IMR-90 (cell line): ENCODE measurements at regions not wholly inside any gene's neighbourhood (a gene's known extent, or its start where the extent isn't known, plus 50 kb on each side); places are given as distances from the start of the nearest gene placed in this dataset.

Experiments
- ATAC-seq: fragments of 200-7000 bp; cut with Tn5 transposase; 2 replicates; pipeline ENCODE4 v1.9.1; 2020; ENCODE audit warnings: low read depth, mild to moderate bottlenecking, moderate library complexity
- BruUV-seq: library from RNA; stranded (reverse); fragments of 400-500 nt; replicated peaks from 2 replicates; lab custom pipeline; 2021; lab: Mats Ljungman, UMichigan
- CTCF ChIA-PET: fragments of 300-600 bp; formaldehyde crosslinking; extraction: SDS; loops from one replicate; lab custom pipeline; 2021; ENCODE audit warnings: antibody characterized with exemption; lab: Yijun Ruan, JAX
- POLR2A ChIA-PET: fragments of 300-600 bp; sonication (Branson Sonifier 250); formaldehyde crosslinking; loops from one replicate; lab custom pipeline; 2022; ENCODE audit warnings: antibody characterized with exemption; ENCODE audit not compliant: unreplicated experiment; lab: Charles Lee
- DNase-seq: peaks from one replicate; pipeline ENCODE4 v3.0.0; 2013
- H2AFZ ChIP-seq: replicated peaks from 2 replicates; pipeline ENCODE3; 2013; ENCODE audit warnings: low read length, mild to moderate bottlenecking; ENCODE audit not compliant: poor library complexity
- H2AK5ac ChIP-seq: 2 replicates; pipeline ENCODE4 v1.6.1; 2013; ENCODE audit warnings: low read depth, low read length, inconsistent platforms
- H2AK9ac ChIP-seq: replicated peaks from 2 replicates; pipeline ENCODE3; 2013; ENCODE audit warnings: mild to moderate bottlenecking, low read depth, low read length, moderate library complexity; ENCODE audit not compliant: poor library complexity
- H2BK120ac ChIP-seq: 2 replicates; pipeline ENCODE4 v1.6.1; 2013; ENCODE audit warnings: low read depth, low read length, inconsistent platforms
- H2BK15ac ChIP-seq: 3 replicates; pipeline ENCODE4 v1.6.1; 2013; ENCODE audit warnings: low read depth, low read length, inconsistent platforms
- H2BK20ac ChIP-seq: 2 replicates; pipeline ENCODE4 v1.6.1; 2013; ENCODE audit warnings: low read depth, mild to moderate bottlenecking, inconsistent platforms, low read length, moderate library complexity
- H2BK5ac ChIP-seq: 2 replicates; pipeline ENCODE4 v1.6.1; 2013; ENCODE audit warnings: mild to moderate bottlenecking, low read depth, low read length, inconsistent platforms; ENCODE audit not compliant: poor library complexity, severe bottlenecking
- H3K14ac ChIP-seq: replicated peaks from 2 replicates; pipeline ENCODE4 v1.6.1; 2013; ENCODE audit warnings: low read depth, low read length, inconsistent platforms
- H3K18ac ChIP-seq: 2 replicates; pipeline ENCODE4 v1.6.1; 2013; ENCODE audit warnings: low read depth, low read length, control low read depth
- H3K23ac ChIP-seq: 2 replicates; pipeline ENCODE4 v1.6.1; 2013; ENCODE audit warnings: low read depth, low read length, inconsistent platforms
- H3K27ac ChIP-seq: 2 replicates; pipeline ENCODE4 v1.5.1; 2013; ENCODE audit warnings: mild to moderate bottlenecking, control low read depth, low read length; ENCODE audit not compliant: insufficient read depth
- H3K27me3 ChIP-seq: 2 replicates; pipeline ENCODE4 v1.6.1; 2013; ENCODE audit warnings: low read length; ENCODE audit not compliant: control insufficient read depth, insufficient read depth
- H3K36me3 ChIP-seq: 2 replicates; pipeline ENCODE4 v1.6.1; 2013; ENCODE audit warnings: low read length, mixed read lengths; ENCODE audit not compliant: control insufficient read depth, insufficient read depth
- H3K4ac ChIP-seq: 2 replicates; pipeline ENCODE4 v1.6.1; 2013; ENCODE audit warnings: low read depth, low read length, inconsistent platforms
- H3K4me1 ChIP-seq: 2 replicates; pipeline ENCODE4 v1.6.1; 2013; ENCODE audit warnings: low read length, mixed read lengths; ENCODE audit not compliant: control insufficient read depth, insufficient read depth
- H3K4me2 ChIP-seq: 2 replicates; pipeline ENCODE4 v1.6.1; 2013; ENCODE audit warnings: low read depth, mild to moderate bottlenecking, control low read depth, low read length, moderate library complexity
- H3K4me3 ChIP-seq: 2 replicates; pipeline ENCODE4 v1.5.1; 2013; ENCODE audit warnings: low read depth, mild to moderate bottlenecking, control low read depth, low read length, moderate library complexity; ENCODE audit not compliant: insufficient read depth
- H3K56ac ChIP-seq: 2 replicates; pipeline ENCODE4 v1.6.1; 2013; ENCODE audit warnings: low read length, inconsistent platforms; ENCODE audit not compliant: insufficient read depth; ENCODE audit errors: extremely low read depth
- H3K79me1 ChIP-seq, 2 experiments: 2 replicates each; pipeline ENCODE4 v1.6.1; 2013; ENCODE audit warnings: low read length in 2 of 2, inconsistent platforms in 1 of 2, low read depth in 1 of 2
- H3K9ac ChIP-seq: 2 replicates; pipeline ENCODE4 v1.6.1; 2013; ENCODE audit warnings: low read depth, low read length, control low read depth
- H3K9me1 ChIP-seq: 2 replicates; pipeline ENCODE4 v1.6.1; 2013; ENCODE audit warnings: low read length, inconsistent platforms; ENCODE audit not compliant: insufficient read depth
- H3K9me3 ChIP-seq: 2 replicates; pipeline ENCODE4 v1.6.1; 2013; ENCODE audit warnings: low read length; ENCODE audit not compliant: control insufficient read depth, insufficient read depth
- H4K20me1 ChIP-seq: 2 replicates; pipeline ENCODE4 v1.6.1; 2013; ENCODE audit warnings: low read length, inconsistent platforms; ENCODE audit not compliant: insufficient read depth
- H4K5ac ChIP-seq: 2 replicates; pipeline ENCODE4 v1.6.1; 2013; ENCODE audit warnings: mild to moderate bottlenecking, low read depth, low read length, control low read depth
- H4K8ac ChIP-seq, 2 experiments: 2 replicates each; pipeline ENCODE4 v1.6.1; 2013; ENCODE audit warnings: low read depth in 2 of 2, low read length in 2 of 2, control low read depth in 1 of 2, inconsistent platforms in 1 of 2
- H4K91ac ChIP-seq: 2 replicates; pipeline ENCODE4 v1.6.1; 2013; ENCODE audit warnings: low read depth, low read length, inconsistent platforms; ENCODE audit not compliant: insufficient read depth
- BHLHE40 ChIP-seq: fragments of 150-350 bp; IDR thresholded peaks from 2 replicates; pipeline ENCODE4 v1.6.1; 2016; ENCODE audit warnings: mild to moderate bottlenecking, low read depth, low read length
- CEBPB ChIP-seq: IDR thresholded peaks from 2 replicates; pipeline ENCODE4 v1.6.1; 2012; ENCODE audit warnings: low read depth, low read length, improper control_type of control experiment
- CTCF ChIP-seq: conservative IDR thresholded peaks from 2 replicates; pipeline ENCODE4 v1.5.1; 2012; ENCODE audit warnings: mild to moderate bottlenecking, low read depth, low read length, improper control_type of control experiment
- ELK1 ChIP-seq: fragments of 150-350 bp; IDR thresholded peaks from 2 replicates; pipeline ENCODE4 v1.6.1; 2016; ENCODE audit warnings: low read depth, mild to moderate bottlenecking, low read length, moderate library complexity, borderline replicate concordance
- FOS ChIP-seq: fragments of 150-350 bp; IDR thresholded peaks from 2 replicates; pipeline ENCODE4 v1.6.1; 2016; ENCODE audit warnings: low read depth, low read length
- MXI1 ChIP-seq: IDR thresholded peaks from 2 replicates; pipeline ENCODE4 v1.6.1; 2012; ENCODE audit warnings: low read depth, mild to moderate bottlenecking, low read length, moderate library complexity, borderline replicate concordance
- NFE2L2 ChIP-seq: fragments of 150-350 bp; IDR thresholded peaks from 2 replicates; pipeline ENCODE4 v1.6.1; 2016; ENCODE audit warnings: low read depth, mild to moderate bottlenecking, low read length
- POLR2A ChIP-seq: IDR thresholded peaks from 2 replicates; pipeline ENCODE4 v1.6.1; 2012; ENCODE audit warnings: mild to moderate bottlenecking, low read depth, low read length
- RFX5 ChIP-seq: IDR thresholded peaks from 2 replicates; pipeline ENCODE4 v1.8.0; 2012; ENCODE audit warnings: low read depth, mild to moderate bottlenecking, low read length, moderate library complexity
- WGBS, 2 experiments: methylation state at CpG; one replicate each; pipeline versions ENCODE4 v1.1.5 to v1.1.7; 2013; ENCODE audit warnings: missing lambda C conversion rate in 2 of 2; ENCODE audit not compliant: insufficient read length in 1 of 2; ENCODE audit errors: extremely low coverage in 2 of 2; 5-methylcytosine and 5-hydroxymethylcytosine counted together
- dilution Hi-C: fragments of 300-500 bp; cut with HindIII; formaldehyde crosslinking; loops from one replicate; pipeline ENCODE4 v1.14.3; 2018; ENCODE audit warnings: low sequenced_read_pairs; ENCODE audit not compliant: unreplicated experiment
- in situ Hi-C: fragments of 300-500 bp; cut with MboI; formaldehyde crosslinking; loops from 3 replicates; pipeline ENCODE4 v1.14.3; 2019; ENCODE audit warnings: low sequenced_read_pairs, inconsistent platforms, mixed read lengths
- intact Hi-C: fragments of 100-400 bp; cut with micrococcal nuclease; formaldehyde crosslinking; loops from 2 replicates; pipeline ENCODE4 v1.10.0; 2022

- no peaks in the 10 kb centered on the region for H3K4me1 ChIP-seq
Measured at GRCh38 chr5:2221450-2221849, 338.7 kb upstream of the IRX4 start.

More at GRCh38 chr5:2221450-2221849, 338.7 kb upstream of the IRX4 start:
- H2AK5ac ChIP-seq: no peak overlapping the region
- no peak overlapping the region for H3K56ac ChIP-seq
- no peak overlapping the region for H2BK20ac ChIP-seq
- H3K23ac ChIP-seq: no peak overlapping the region
- no peak overlapping the region for H3K14ac ChIP-seq
- ATAC-seq (no peak), DNase-seq (no peak)
- dilution Hi-C loops (no loop called here), in situ Hi-C loops (no loop called here), intact Hi-C loops (no loop called here)
- CTCF ChIA-PET: no interaction called here
- no peaks in the 10 kb centered on the region for H3K9me1 ChIP-seq
- H3K4me2 ChIP-seq: no peak overlapping the region
- no peak overlapping the region for H4K5ac ChIP-seq
- no peak overlapping the region for H2AFZ ChIP-seq
- TF ChIP-seq CEBPB: no peak
- no peak for TF ChIP-seq ELK1
- no peak for TF ChIP-seq POLR2A
- TF ChIP-seq BHLHE40: no peak
- no peak for TF ChIP-seq NFE2L2
- TF ChIP-seq RFX5: no peak
- TF ChIP-seq CTCF: no peak
- no peak for TF ChIP-seq FOS
- TF ChIP-seq MXI1: no peak
- H2BK15ac ChIP-seq: no peak overlapping the region
- H4K91ac ChIP-seq: no peak overlapping the region
- no peak overlapping the region for H2AK9ac ChIP-seq
- H3K79me1 ChIP-seq: no peaks in the 10 kb centered on the region
- no peak overlapping the region for H3K4me3 ChIP-seq
- no peak overlapping the region for H3K18ac ChIP-seq
- H3K27me3 ChIP-seq: no peaks in the 10 kb centered on the region
- POLR2A ChIA-PET: no interaction called here
- WGBS, 2 experiments: no CpG with 5 or more reads among the region's 5 CpGs
- no peaks in the 10 kb centered on the region for H4K20me1 ChIP-seq
- no peaks in the 10 kb centered on the region for H3K36me3 ChIP-seq
- H3K27ac ChIP-seq: no peak overlapping the region
- no TSS peak for BruUV-seq
- H4K8ac ChIP-seq: no peak overlapping the region
- H3K9ac ChIP-seq: no peak overlapping the region
- H2BK120ac ChIP-seq: no peak overlapping the region
- peaks cover 27% of the 10 kb centered on the region for H3K9me3 ChIP-seq
- no peak overlapping the region for H3K4ac ChIP-seq
- no peak overlapping the region for H2BK5ac ChIP-seq
